ENCODE measurements at regions not wholly inside any gene's neighbourhood (a gene's known extent, or its start where the extent isn't known, plus 50 kb on each side); places are given as distances from the start of the nearest gene placed in this dataset.

GRCh38 chr7:131112431-131112830, 215.2 kb upstream of the MKLN1 start:
- no peak for DNase-seq

- DNase-seq: no peak
These were observed 212.3 kb upstream of the MKLN1 start for GRCh38 chr7:131115340-131115739.

GRCh38 chr7:131117439-131117838, 210.2 kb upstream of the MKLN1 start:
- DNase-seq: no peak

- DNase-seq: no peak
These were observed 208.3 kb upstream of the MKLN1 start for GRCh38 chr7:131119381-131119780.

GRCh38 chr7:131122394-131122793, 205.3 kb upstream of the MKLN1 start:
- no peak for DNase-seq

GRCh38 chr7:131124001-131124629, 203.6 kb upstream of the MKLN1 start:
- DNase-seq: no peak

- no peak for DNase-seq
These were observed 202.8 kb upstream of the MKLN1 start for GRCh38 chr7:131124867-131125266.

GRCh38 chr7:131130324-131130723, 197.4 kb upstream of the MKLN1 start:
- DNase-seq: no peak

- DNase-seq: no peak
These were observed 196.5 kb upstream of the MKLN1 start for GRCh38 chr7:131131012-131131745.

- DNase-seq: no peak
These were observed 195.8 kb upstream of the MKLN1 start for GRCh38 chr7:131131746-131132431.

- no peak for DNase-seq
These were observed 188.2 kb upstream of the MKLN1 start for GRCh38 chr7:131139462-131139861.

- no peak for DNase-seq
These were observed 186.2 kb upstream of the MKLN1 start for GRCh38 chr7:131141443-131141967.

GRCh38 chr7:131143869-131144268, 183.8 kb upstream of the MKLN1 start:
- DNase-seq: no peak

- DNase-seq: peak; percentile 54
These were observed 182.7 kb upstream of the MKLN1 start for GRCh38 chr7:131145026-131145425.

- DNase-seq: no peak
These were observed 181.9 kb upstream of the MKLN1 start for GRCh38 chr7:131145770-131146169.

- no peak for DNase-seq
These were observed 180.1 kb upstream of the MKLN1 start for GRCh38 chr7:131147604-131148003.

GRCh38 chr7:131148258-131148657, 179.4 kb upstream of the MKLN1 start:
- no peak for DNase-seq

GRCh38 chr7:131148708-131149428, 178.8 kb upstream of the MKLN1 start:
- DNase-seq: no peak

- DNase-seq: no peak
These were observed 178.3 kb upstream of the MKLN1 start for GRCh38 chr7:131149429-131149773.

- no peak for DNase-seq
These were observed 177.8 kb upstream of the MKLN1 start for GRCh38 chr7:131149840-131150239.

GRCh38 chr7:131151034-131151433, 176.6 kb upstream of the MKLN1 start:
- DNase-seq: no peak

- peak; percentile 40 for DNase-seq
These were observed 174.9 kb upstream of the MKLN1 start for GRCh38 chr7:131152766-131153165.

GRCh38 chr7:131154380-131154779, 173.3 kb upstream of the MKLN1 start:
- peak; percentile 3 for DNase-seq
